Panc1 (cell line): ENCODE measurements at regions not wholly inside any gene's neighbourhood (a gene's known extent, or its start where the extent isn't known, plus 50 kb on each side); places are given as distances from the start of the nearest gene placed in this dataset.

ENCODE experiments used
- ATAC-seq: fragments of 200-7000 bp; cut with Tn5 transposase; 2 replicates; pipeline ENCODE4 v1.9.1; 2020; ENCODE audit warnings: mild to moderate bottlenecking, moderate library complexity
- BruUV-seq: library from RNA; stranded (reverse); fragments of 400-500 nt; replicated peaks from 2 replicates; lab custom pipeline; 2021; lab: Mats Ljungman, UMichigan
- CTCF ChIA-PET: fragments of 300-600 bp; sonication (Branson Sonifier 250); formaldehyde crosslinking; loops from one replicate; lab custom pipeline; 2022; ENCODE audit warnings: antibody characterized with exemption; lab: Charles Lee
- POLR2A ChIA-PET: fragments of 300-600 bp; sonication (Branson Sonifier 250); formaldehyde crosslinking; loops from one replicate; lab custom pipeline; 2022; ENCODE audit warnings: antibody characterized with exemption; lab: Charles Lee
- DNase-seq: peaks from one replicate; pipeline ENCODE4 v3.0.0-alpha.2; 2010; ENCODE audit warnings: low read depth, low spot score
- H3K27ac ChIP-seq: 2 replicates; pipeline ENCODE4 v1.5.1; 2011; ENCODE audit warnings: mild to moderate bottlenecking, low read length, inconsistent platforms
- H3K27me3 ChIP-seq: fragments of 200-500 bp; sonication (Bioruptor generic); 2 replicates; pipeline ENCODE4 v1.6.0; 2014; ENCODE audit warnings: low read length, inconsistent platforms; ENCODE audit not compliant: control insufficient read depth, insufficient read depth
- H3K36me3 ChIP-seq: fragments of 200-500 bp; sonication (Bioruptor generic); 2 replicates; pipeline ENCODE4 v1.5.1; 2014; ENCODE audit warnings: inconsistent platforms, mild to moderate bottlenecking, low read length, moderate library complexity; ENCODE audit not compliant: control insufficient read depth, insufficient read depth
- H3K4me1 ChIP-seq: 2 replicates; pipeline ENCODE4 v1.5.1; 2011; ENCODE audit warnings: inconsistent platforms, mild to moderate bottlenecking, low read length, moderate library complexity; ENCODE audit not compliant: control insufficient read depth, insufficient read depth
- H3K4me3 ChIP-seq, 2 experiments: 2 replicates each; pipeline ENCODE4 v1.5.1; 2011 to 2012; ENCODE audit warnings: low read depth in 2 of 2, low read length in 2 of 2, mild to moderate bottlenecking in 2 of 2, inconsistent platforms in 1 of 2, moderate library complexity in 1 of 2
- H3K9me3 ChIP-seq: fragments of 200-500 bp; sonication (Bioruptor generic); 2 replicates; pipeline ENCODE4 v1.5.1; 2014; ENCODE audit warnings: low read depth, mild to moderate bottlenecking, inconsistent platforms, low read length, moderate library complexity; ENCODE audit not compliant: control insufficient read depth, insufficient read depth
- CTCF ChIP-seq: fragments of 450-650 bp; IDR thresholded peaks from 2 replicates; pipeline ENCODE4 v1.5.1; 2017; ENCODE audit warnings: mild to moderate bottlenecking
- POLR2AphosphoS5 ChIP-seq: IDR thresholded peaks from 2 replicates; pipeline ENCODE4 v1.6.1; 2012; ENCODE audit warnings: mild to moderate bottlenecking, low read depth, low read length, moderate library complexity
- REST ChIP-seq, 2 experiments: IDR thresholded peaks; 2 replicates each; pipeline ENCODE4 v1.6.1; 2011 to 2012; ENCODE audit warnings: low read depth in 2 of 2, control low read depth in 1 of 2, low read length in 1 of 2, mild to moderate bottlenecking in 1 of 2, moderate library complexity in 1 of 2; ENCODE audit not compliant: insufficient read depth in 1 of 2
- SIN3A ChIP-seq: IDR thresholded peaks from 2 replicates; pipeline ENCODE4 v1.6.1; 2012; ENCODE audit warnings: low read depth, mild to moderate bottlenecking, low read length, moderate library complexity, borderline replicate concordance; ENCODE audit not compliant: insufficient read depth
- TCF7L2 ChIP-seq: IDR thresholded peaks from 2 replicates; pipeline ENCODE4 v1.6.1; 2011; ENCODE audit warnings: mild to moderate bottlenecking, low read depth, low read length, inconsistent platforms
- in situ Hi-C: cut with HindIII; loops from 2 replicates; pipeline ENCODE4 v1.10.0; 2016; ENCODE audit warnings: low sequenced_read_pairs, low pct_unique_long_range_greater_than_20kb
- intact Hi-C: fragments of 100-400 bp; cut with micrococcal nuclease; formaldehyde crosslinking; loops from one replicate; pipeline ENCODE4 v1.10.0; 2022; ENCODE audit not compliant: unreplicated experiment

- intact Hi-C loops (no loop called here), in situ Hi-C loops (no loop called here)
- no peak for DNase-seq
- no peak for ATAC-seq
- H3K27ac ChIP-seq: no peak overlapping the region
- TF ChIP-seq TCF7L2 (no peak), SIN3A (no peak), CTCF (no peak), POLR2AphosphoS5 (no peak), REST (IDR thresholded peaks at IDR 0.05; ENCODE audit: insufficient read depth in 1 of 2, low read depth in 2 of 2, low read length in 1 of 2) (no peak)
- H3K9me3 ChIP-seq: no peaks in the 10 kb centered on the region
- H3K4me3 ChIP-seq: no peak overlapping the region
- POLR2A ChIA-PET: no interaction called here
- no peaks in the 10 kb centered on the region for H3K4me1 ChIP-seq
- peaks cover 5% of the 10 kb centered on the region; the same call in 1 of the 2 replicates for H3K27me3 ChIP-seq
- CTCF ChIA-PET: no interaction called here
- H3K36me3 ChIP-seq: no peaks in the 10 kb centered on the region
- BruUV-seq: no TSS peak
Observed at GRCh38 chr15:62334536-62334935, 169.5 kb upstream of the C2CD4B start.

- H3K4me1 ChIP-seq: no peaks in the 10 kb centered on the region
- peaks cover 5% of the 10 kb centered on the region; the same call in 1 of the 2 replicates for H3K27me3 ChIP-seq
- intact Hi-C loops: no loop called here
- H3K4me3 ChIP-seq: no peak overlapping the region
- ATAC-seq: no peak
- no TSS peak for BruUV-seq
- no peak overlapping the region for H3K27ac ChIP-seq
- DNase-seq: no peak
- no peaks in the 10 kb centered on the region for H3K36me3 ChIP-seq
- CTCF ChIA-PET: no interaction called here
- POLR2A ChIA-PET: no interaction called here
- H3K9me3 ChIP-seq: no peaks in the 10 kb centered on the region
- TF ChIP-seq REST (IDR thresholded peaks at IDR 0.05; ENCODE audit: insufficient read depth in 1 of 2, low read depth in 2 of 2, low read length in 1 of 2) (no peak), CTCF (no peak), TCF7L2 (no peak), POLR2AphosphoS5 (no peak), SIN3A (no peak)
- in situ Hi-C loops: no loop called here
Observed at GRCh38 chr15:62337934-62338333, 172.8 kb upstream of the C2CD4B start.
